NCI-H524 treated with DMSO at 0.1 percent for 48 hours (cell line): ENCODE measurements at regions not wholly inside any gene's neighbourhood (a gene's known extent, or its start where the extent isn't known, plus 50 kb on each side); places are given as distances from the start of the nearest gene placed in this dataset.

Experiments
- DNase-seq: peaks from one replicate; lab custom pipeline; 2025; lab: John Stamatoyannopoulos, UW

DNA sequence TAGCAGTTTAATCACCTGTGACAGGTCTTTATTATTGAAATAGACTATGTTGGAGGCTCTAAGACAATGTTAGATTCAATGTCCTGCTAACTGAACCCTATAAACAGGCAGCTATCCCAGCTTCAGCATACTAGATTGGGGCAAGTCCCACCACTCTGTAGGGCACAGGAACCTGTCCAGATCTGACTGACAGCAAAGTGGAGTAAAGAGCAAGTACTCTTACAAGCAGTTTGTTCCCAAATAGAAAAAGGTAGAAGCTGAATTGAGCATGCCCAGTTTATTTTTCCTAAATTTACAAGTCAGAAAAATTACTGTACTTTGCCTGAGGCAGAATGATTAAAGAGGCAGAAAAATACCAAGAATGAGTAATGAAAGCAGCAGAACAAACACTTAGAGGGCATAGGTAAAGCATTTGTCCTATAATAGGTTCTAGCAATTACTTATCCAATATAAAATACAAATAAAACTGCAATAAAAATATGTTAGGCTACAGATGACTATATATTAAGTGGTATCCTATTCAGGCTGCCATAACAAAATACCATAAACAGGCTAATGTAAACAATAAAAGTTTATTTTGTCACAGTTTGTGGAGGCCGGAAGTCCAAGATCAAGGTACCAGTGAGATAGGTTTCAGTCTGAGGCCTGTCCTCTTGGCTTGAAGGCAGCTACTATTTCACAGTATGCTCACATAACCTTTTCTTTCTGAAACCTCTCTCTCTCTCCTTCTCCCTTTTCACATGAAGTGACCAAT is 868.2 kb downstream of the C12orf50 start:
- DNase-seq = no peak

- no peak for DNase-seq
Measured at GRCh38 chr12:87157791-87158190, 871.4 kb downstream of the C12orf50 start.

- no peak for DNase-seq
Measured at GRCh38 chr12:87155621-87156020, 873.6 kb downstream of the C12orf50 start.

DNA sequence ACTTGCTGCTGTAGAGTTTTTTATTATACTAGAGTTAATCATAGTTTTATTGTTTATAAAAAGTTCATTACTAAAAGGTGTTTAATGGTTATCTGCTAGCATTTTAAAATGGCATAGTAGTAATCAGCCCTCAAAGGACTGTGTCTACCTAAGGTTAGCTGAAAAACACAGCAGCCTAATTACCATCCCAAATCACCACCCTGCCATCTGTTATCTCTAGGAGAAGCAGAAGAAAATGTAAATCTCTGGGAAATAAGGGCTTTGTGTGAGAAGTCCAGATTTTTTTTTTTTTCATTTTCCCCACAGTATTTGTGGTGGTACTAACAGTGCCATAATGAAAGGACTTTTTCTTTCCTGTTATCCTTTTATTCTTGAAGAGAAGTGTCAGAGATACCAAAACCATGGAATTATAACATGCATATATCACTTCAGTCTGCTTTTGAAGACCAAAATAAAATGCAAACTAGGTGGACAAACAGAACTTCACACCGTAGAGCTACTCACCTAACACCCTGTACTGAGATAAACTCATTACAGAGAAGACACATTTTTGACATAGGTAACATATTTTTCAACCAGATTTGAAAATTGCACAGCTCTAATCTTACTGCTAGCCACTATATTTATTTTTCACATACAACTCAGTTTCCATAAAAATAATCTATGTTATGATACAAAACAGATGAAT is 876.2 kb downstream of the C12orf50 start:
- peak; percentile 49 for DNase-seq

DNA sequence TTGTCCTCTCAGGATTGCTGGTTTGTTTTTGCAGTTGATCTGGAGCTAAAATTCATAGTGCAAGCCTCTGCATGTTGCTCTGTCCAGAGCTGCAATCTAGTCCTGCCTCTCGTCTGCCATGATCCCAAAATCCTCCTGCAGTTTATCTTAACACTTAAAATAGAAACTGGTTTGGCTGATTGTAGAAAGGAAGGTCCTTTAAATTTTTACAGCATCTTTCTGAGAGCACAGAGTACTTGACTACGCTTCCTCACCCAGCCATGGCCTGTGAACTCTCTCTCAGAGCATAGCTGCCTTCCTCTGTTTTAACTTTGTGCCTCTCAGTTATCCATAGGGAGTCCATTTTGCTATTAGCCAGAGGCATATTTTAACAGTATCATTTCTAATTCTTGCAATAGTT is 877.1 kb downstream of the C12orf50 start:
- no peak for DNase-seq

- no peak for DNase-seq
Measured at GRCh38 chr12:87150969-87151662, 878.1 kb downstream of the C12orf50 start.

DNA sequence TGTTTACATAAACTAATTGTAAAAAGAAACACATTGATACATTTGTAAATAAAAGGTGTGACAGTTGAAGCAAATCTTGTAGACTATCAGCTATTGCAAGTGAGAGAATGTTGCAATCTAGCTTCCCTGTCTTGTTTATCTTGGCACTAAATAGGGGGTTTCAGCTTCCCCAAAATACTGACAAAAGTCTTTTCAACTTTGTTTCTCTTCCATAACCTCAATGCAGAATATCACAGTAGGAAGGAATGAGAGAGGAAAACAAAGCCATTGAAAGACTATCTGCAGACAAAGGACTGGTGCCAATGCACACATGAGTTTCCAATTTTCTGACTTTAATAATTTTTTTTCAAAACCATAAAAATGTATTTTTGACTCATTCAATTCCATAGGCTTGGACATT is 886.2 kb upstream of the MGAT4C start:
- DNase-seq = no peak

- no peak for DNase-seq
Measured at GRCh38 chr12:87141091-87141490, 884.9 kb upstream of the MGAT4C start.

DNA sequence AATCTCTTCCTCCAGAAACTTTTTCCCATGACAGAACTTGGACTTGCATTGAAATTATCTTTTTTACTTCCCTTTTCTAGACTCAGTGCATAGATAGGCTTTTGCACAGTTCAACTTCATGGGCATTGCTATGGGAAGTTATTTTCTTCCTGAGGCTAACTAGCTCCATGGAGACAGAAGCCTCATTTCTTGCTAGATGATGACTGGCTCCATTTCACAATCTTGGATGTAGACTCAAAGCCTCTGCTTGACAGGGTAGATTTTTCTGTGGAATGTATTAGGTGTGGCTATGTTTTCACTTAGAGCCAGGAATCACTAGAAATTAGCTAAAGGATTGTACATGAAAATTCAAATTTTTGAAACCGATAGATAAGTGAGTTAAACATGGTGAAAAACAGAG is 884.1 kb upstream of the MGAT4C start:
- no peak for DNase-seq

DNA sequence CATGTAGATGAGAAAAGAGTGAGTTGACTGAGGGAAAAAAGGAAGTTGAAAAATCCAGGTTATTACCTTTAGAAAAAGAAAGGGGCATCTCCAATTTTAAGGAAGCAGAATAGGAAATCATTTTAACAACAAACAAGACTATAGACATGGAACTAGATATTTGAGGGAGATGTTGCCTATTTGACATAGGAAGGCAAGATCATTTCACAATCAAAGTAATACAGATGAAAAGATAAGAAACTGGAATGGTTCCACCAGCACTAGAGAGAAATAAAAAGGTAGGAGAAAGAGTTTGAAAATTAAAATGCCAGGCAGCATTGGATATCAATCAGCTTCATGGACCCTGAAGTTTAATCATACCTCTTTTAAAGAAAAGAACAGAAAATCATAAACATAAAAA is 881.0 kb upstream of the MGAT4C start:
- DNase-seq = no peak

DNA sequence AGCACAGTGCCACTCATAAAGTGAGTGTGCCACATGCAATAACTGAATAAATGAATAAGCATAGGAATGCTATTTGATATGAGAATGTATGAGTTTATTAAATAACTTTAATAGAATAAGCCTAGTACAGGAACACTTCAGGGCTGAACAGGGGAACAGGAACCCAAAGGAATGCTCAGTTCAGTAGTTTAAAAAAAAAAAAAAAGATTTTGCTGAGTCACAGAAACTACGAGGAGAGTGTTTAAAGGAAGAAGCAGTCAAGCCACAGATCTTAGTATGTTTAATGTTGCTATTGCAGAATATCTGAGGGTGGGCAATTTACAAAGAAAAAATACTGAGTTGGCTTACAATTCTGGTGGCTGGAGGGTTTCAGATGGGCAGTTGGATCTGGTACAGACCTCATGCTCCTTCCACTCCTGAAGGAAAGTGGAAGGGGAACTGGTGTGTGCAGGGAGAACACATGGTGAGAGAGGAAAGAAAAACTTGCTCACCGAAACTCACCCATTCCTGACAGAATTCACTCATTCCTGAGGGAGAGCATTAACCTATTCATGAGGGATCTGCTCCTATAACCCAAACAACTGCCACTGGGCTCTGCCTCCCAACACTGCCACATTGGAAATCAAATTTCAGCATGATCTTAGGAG is 880.3 kb upstream of the MGAT4C start:
- DNase-seq = no peak

DNA sequence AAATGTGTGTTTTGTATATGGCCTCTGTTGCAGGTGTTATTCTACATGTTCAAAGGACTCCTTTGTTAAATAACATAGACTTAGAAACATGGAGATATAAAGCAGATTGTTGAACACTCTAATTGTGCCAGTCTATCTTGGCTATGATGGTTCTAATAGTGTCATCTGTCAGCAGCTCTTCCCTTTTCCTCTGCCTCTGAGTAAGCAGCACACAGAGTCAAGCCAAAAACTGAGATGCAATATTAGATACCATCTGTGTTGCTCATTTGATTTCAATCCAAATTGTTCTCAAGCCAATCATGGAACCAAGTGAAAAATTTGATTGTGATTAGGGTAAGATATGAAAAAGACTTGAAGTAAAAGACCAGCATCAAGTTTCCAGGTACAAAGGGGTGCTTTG is 871.1 kb upstream of the MGAT4C start:
- DNase-seq = no peak

- no peak for DNase-seq
Measured at GRCh38 chr12:87121896-87122295, 865.7 kb upstream of the MGAT4C start.

DNA sequence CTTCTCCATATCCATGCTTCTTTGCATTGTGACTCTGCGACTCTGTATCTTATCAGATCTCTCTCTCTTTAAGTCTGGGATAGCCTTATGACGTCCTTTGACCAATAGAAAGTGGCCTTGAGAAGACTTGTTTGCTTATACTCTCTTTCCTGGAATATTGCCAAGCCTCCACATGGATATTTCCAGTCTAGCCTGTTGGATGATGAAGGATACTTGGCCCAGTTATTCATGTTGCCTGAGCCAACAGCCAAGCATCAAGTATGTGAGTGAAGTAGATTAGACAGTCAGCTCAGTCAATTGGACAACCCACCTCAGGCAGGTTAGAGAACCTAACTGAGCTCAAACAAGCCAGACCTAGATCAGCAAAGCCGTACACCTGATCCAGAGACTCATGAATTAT is 864.2 kb upstream of the MGAT4C start:
- no peak for DNase-seq

GRCh38 chr12:87119713-87120112 is 863.5 kb upstream of the MGAT4C start:
- DNase-seq = no peak

GRCh38 chr12:87117526-87117925 is 861.3 kb upstream of the MGAT4C start:
- DNase-seq = no peak

DNA sequence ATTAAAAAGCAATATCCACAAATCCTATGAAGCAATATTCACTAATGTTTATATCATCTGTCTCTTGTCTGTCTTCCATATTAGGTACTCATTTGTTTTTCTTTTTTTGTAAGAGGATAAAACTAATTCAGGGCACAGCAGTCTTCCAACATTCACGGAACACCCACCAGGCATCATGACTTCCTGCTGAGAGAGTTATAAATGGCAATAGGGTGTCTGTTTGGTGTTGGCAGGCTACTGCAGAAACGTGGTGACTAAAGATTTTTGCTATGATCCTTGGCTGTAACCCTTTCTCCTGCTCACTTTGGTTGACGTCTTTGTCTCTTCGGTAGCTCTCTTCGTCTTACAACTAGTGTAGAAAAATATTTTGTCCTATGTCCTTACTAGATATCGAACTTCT is 860.6 kb upstream of the MGAT4C start:
- DNase-seq = no peak

GRCh38 chr12:87112571-87113345 is 856.6 kb upstream of the MGAT4C start:
- DNase-seq = no peak

DNA sequence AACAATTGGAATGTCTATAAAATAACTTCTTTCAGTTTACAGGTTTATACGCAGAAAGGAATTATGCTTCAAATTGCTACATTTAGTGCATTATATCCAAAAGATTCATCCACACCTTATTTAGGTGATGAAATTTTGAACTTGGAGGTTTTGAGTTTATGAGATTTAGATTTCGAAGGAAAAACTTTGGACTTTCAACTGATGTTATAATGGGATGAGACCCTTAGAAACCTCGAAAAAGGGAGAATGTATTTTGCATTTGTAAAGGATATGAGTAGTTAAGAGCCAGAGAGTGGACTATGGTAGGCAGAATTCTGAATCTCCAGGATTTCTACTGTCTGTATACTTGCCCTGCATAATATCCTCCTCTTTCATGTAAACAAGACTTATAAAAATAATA is 851.6 kb upstream of the MGAT4C start:
- no peak for DNase-seq

- DNase-seq = no peak
Measured at GRCh38 chr12:87107270-87107669, 851.1 kb upstream of the MGAT4C start.

- no peak for DNase-seq
Measured at GRCh38 chr12:87096082-87096585, 839.9 kb upstream of the MGAT4C start.

DNA sequence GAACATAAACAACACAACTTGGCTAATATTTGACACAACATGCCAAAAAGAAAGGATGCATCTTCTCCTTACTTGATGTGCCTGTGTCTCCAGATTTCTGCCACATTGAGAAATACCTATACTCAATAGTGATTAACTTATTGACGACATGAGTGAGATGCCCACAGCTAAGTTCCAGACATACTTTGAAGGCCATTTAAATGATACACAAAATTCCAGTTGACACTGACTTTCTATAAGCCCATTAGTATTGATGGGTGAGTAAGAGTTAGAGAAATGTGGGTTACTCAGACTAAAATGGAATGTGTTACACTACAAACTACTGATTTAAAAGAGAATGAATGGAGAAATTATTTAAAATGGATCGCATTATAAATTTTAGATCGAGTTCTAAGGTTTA is 838.2 kb upstream of the MGAT4C start:
- DNase-seq = no peak
